CD8-positive, alpha-beta memory T cell (primary cell): ENCODE measurements at regions not wholly inside any gene's neighbourhood (a gene's known extent, or its start where the extent isn't known, plus 50 kb on each side); places are given as distances from the start of the nearest gene placed in this dataset.
A peak's percentile ranks its signal among the peaks of the same experiment; 100 is the strongest.

ENCODE experiments used
- CTCF ChIA-PET: fragments of 350-600 bp; sonication (Branson Sonifier 250); formaldehyde crosslinking; loops from one replicate; lab custom pipeline; 2021; ENCODE audit warnings: antibody characterized with exemption; lab: Charles Lee
- POLR2A ChIA-PET: fragments of 350-600 bp; sonication (Branson Sonifier 250); formaldehyde crosslinking; loops from one replicate; lab custom pipeline; 2021; ENCODE audit warnings: antibody characterized with exemption; lab: Charles Lee
- DNase-seq, 5 donors: peaks; one replicate each; pipeline versions ENCODE4 v3.0.0 to v3.0.0-alpha.2; 2020 to 2022; ENCODE audit warnings: mixed read lengths in 1 of 5
- H3K27ac ChIP-seq: one replicate; pipeline ENCODE4 v1.7.0; 2013; ENCODE audit warnings: low read depth, mild to moderate bottlenecking, low read length, moderate library complexity
- H3K27me3 ChIP-seq: 2 replicates; pipeline ENCODE4 v1.7.0; 2013; ENCODE audit warnings: low read length, mild to moderate bottlenecking; ENCODE audit not compliant: insufficient read depth, poor library complexity, severe bottlenecking
- H3K36me3 ChIP-seq: 2 replicates; pipeline ENCODE4 v1.7.0; 2013; ENCODE audit warnings: mild to moderate bottlenecking, low read length, moderate library complexity; ENCODE audit not compliant: insufficient read depth
- H3K4me1 ChIP-seq: 2 replicates; pipeline ENCODE4 v1.7.0; 2013; ENCODE audit warnings: mild to moderate bottlenecking, low read length, moderate library complexity; ENCODE audit not compliant: insufficient read depth
- H3K4me3 ChIP-seq: 2 replicates; pipeline ENCODE4 v1.7.0; 2013; ENCODE audit warnings: mild to moderate bottlenecking, low read length
- H3K9me3 ChIP-seq: 2 replicates; pipeline ENCODE4 v1.7.0; 2013; ENCODE audit warnings: mild to moderate bottlenecking, low read length
- H3K27ac Mint-ChIP-seq, 8 donors: one replicate each; pipeline ENCODE4 v1.8.0; 2020 to 2021; ENCODE audit warnings: mixed read lengths in 8 of 8, mild to moderate bottlenecking in 6 of 8, inconsistent platforms in 3 of 8, moderate library complexity in 3 of 8
- H3K27me3 Mint-ChIP-seq, 2 donors: one replicate each; pipeline ENCODE4 v1.8.0; 2020 to 2021; ENCODE audit warnings: mixed read lengths in 2 of 2, mild to moderate bottlenecking in 1 of 2, moderate library complexity in 1 of 2
- H3K36me3 Mint-ChIP-seq, 3 donors: one replicate each; pipeline ENCODE4 v1.8.0; 2020 to 2021; ENCODE audit warnings: mixed read lengths in 3 of 3, inconsistent platforms in 1 of 3, mild to moderate bottlenecking in 1 of 3
- H3K4me1 Mint-ChIP-seq, 3 donors: one replicate each; pipeline ENCODE4 v1.8.0; 2020 to 2021; ENCODE audit warnings: mixed read lengths in 3 of 3, inconsistent platforms in 1 of 3, mild to moderate bottlenecking in 1 of 3
- H3K4me3 Mint-ChIP-seq, 7 donors: one replicate each; pipeline ENCODE4 v1.8.0; 2020 to 2021; ENCODE audit warnings: mixed read lengths in 7 of 7, mild to moderate bottlenecking in 6 of 7, moderate library complexity in 4 of 7, inconsistent platforms in 2 of 7
- H3K9me3 Mint-ChIP-seq, 5 donors: one replicate each; pipeline ENCODE4 v1.8.0; 2020 to 2022; ENCODE audit warnings: mixed read lengths in 5 of 5, mild to moderate bottlenecking in 3 of 5, moderate library complexity in 2 of 5, inconsistent platforms in 1 of 5

- Mint-ChIP-seq H3K4me3 (no peak overlapping the region), H3K9me3 (no peaks in the 10 kb centered on the region), H3K27me3 (peaks cover 2 to 16% of the 10 kb centered on the region in 2 donors), H3K36me3 (peaks cover 0 to 1% (median 0%) of the 10 kb centered on the region in 3 donors), H3K4me1 (no peaks in the 10 kb centered on the region), H3K27ac (no peak overlapping the region)
- H3K4me3 ChIP-seq, result no peak overlapping the region
- peak in 3 of 5 donors; percentile 4 to 46 (median 9) for DNase-seq
- H3K27me3 ChIP-seq, result no peaks in the 10 kb centered on the region
- ChIA-PET POLR2A (no interaction called here), CTCF (interaction anchor here (1.1 to 1.7 kb wide), 2 partner anchors 8 to 202 kb away, joined by 3 to 22 read pairs; no protein-coding TSS in a partner anchor)
- H3K4me1 ChIP-seq, result no peaks in the 10 kb centered on the region
- no peak overlapping the region for H3K27ac ChIP-seq
- H3K9me3 ChIP-seq, result no peaks in the 10 kb centered on the region
- no peaks in the 10 kb centered on the region for H3K36me3 ChIP-seq
These were observed 162.8 kb downstream of the SNAPC1 start for GRCh38 chr14:61925043-61925442.

DNA sequence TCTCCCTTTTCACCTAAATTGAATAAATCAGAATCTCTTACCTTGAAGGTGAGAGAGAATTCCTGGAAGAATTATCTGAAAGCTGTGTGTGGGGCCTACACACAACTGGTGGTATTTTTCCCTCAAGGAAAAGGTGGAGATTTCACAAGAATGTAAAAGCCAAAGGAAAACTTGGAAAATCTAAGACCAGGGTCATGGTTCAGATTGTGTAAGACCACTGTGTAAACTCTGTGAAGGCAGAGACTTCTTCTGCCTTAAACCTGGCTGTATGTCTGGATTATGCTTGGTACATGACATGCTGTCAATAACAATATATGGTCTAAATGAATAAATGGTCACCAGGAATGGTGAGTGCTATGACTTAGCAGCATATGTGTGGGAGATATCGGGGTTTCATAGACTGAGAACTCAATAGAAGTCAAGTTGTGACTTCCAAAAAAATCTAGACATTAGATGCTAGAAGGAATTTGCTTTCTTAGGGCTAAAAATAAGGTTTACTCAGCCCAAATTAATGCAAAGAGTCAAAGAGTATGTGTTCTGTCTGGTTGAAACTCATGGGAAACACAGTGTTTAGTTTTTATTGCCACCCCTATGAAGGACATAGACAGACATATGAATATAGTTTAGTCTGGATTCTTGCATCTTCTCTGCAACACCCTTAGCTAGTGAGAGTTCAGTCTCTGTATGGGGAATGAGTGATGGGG, 163.7 kb downstream of the SNAPC1 start:
- ChIA-PET POLR2A (no interaction called here), CTCF (interaction anchor here (0.9 to 1.7 kb wide), 4 partner anchors 7 to 201 kb away, joined by 3 to 22 read pairs (median 4); no protein-coding TSS in a partner anchor)

DNA sequence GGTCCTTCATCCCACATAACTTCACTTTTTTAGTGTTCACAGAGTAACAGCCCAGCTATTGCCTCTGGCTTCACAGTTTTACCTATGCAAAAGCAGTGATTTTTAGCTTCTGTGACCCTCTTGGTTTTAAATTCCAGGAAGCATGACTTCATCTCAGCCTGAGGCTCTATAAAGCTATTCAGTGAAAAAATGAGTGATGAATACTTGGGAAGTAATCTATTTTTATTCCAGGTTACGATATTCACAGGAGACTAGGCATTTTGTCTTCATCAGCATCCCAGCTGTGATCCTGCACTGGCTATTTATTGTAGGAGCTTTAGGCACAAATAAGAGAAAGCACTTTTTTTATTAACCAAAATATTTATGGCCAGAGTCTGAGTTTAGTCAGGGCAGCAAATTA, 164.8 kb downstream of the SNAPC1 start:
- no peaks in the 10 kb centered on the region for H3K36me3 ChIP-seq
- POLR2A ChIA-PET, result no interaction called here
- Mint-ChIP-seq H3K4me3 (no peak overlapping the region), H3K27me3 (peaks cover 5 to 9% of the 10 kb centered on the region in 2 donors), H3K27ac (no peak overlapping the region), H3K4me1 (no peaks in the 10 kb centered on the region), H3K9me3 (no peaks in the 10 kb centered on the region), H3K36me3 (peaks cover 0 to 1% (median 0%) of the 10 kb centered on the region in 3 donors)
- DNase-seq, result no peak
- no peaks in the 10 kb centered on the region for H3K9me3 ChIP-seq
- H3K27ac ChIP-seq, result no peak overlapping the region
- CTCF ChIA-PET, result interaction anchor here (0.8 to 1.1 kb wide), 3 partner anchors 38 to 200 kb away, joined by 3 to 5 read pairs (median 3); no protein-coding TSS in a partner anchor
- H3K4me1 ChIP-seq, result no peaks in the 10 kb centered on the region
- no peak overlapping the region for H3K4me3 ChIP-seq
- no peaks in the 10 kb centered on the region for H3K27me3 ChIP-seq

More for the DNA sequence above, 163.7 kb downstream of the SNAPC1 start:
- Histone ChIP-seq H3K4me1 (no peaks in the 10 kb centered on the region), H3K9me3 (no peaks in the 10 kb centered on the region), H3K27ac (no peak overlapping the region), H3K27me3 (no peaks in the 10 kb centered on the region), H3K36me3 (no peaks in the 10 kb centered on the region), H3K4me3 (no peak overlapping the region)
- peaks cover 0 to 1% (median 0%) of the 10 kb centered on the region in 3 donors for H3K36me3 Mint-ChIP-seq
- peaks cover 6 to 11% of the 10 kb centered on the region in 2 donors for H3K27me3 Mint-ChIP-seq
- no peak overlapping the region for H3K4me3 Mint-ChIP-seq
- no peak overlapping the region for H3K27ac Mint-ChIP-seq
- H3K4me1 Mint-ChIP-seq, result no peaks in the 10 kb centered on the region
- no peak for DNase-seq
- no peaks in the 10 kb centered on the region for H3K9me3 Mint-ChIP-seq

DNA sequence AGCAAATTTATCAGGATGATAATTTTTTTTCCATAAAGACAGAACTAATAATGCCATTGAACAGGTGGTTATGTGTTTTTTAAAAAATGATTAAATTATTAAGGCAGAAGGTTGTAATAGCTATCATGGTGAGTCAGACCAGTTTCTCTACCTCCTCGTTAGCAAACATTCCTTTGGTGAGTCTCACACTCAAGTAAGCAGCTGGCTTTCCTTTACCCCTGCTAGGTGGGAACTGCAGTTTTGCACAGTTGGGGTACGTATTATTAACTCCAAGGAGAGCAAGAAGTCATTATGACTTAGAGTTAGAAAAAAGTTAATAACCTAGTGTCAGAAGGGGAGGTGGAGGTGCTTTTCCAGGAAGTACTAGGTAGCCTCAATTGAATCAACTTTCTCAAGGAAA, 165.3 kb downstream of the SNAPC1 start:
- H3K27ac Mint-ChIP-seq, result no peak overlapping the region
- H3K9me3 Mint-ChIP-seq, result no peaks in the 10 kb centered on the region
- no peak overlapping the region for H3K4me3 Mint-ChIP-seq
- ChIA-PET POLR2A (no interaction called here), CTCF (interaction anchor here (1.1 kb wide), 1 partner anchor 199 kb away, joined by 4 read pairs; no protein-coding TSS in a partner anchor)
- no peak overlapping the region for H3K4me3 ChIP-seq
- H3K27me3 ChIP-seq, result no peaks in the 10 kb centered on the region
- peaks cover under 1 to 11% of the 10 kb centered on the region in 2 donors for H3K27me3 Mint-ChIP-seq
- no peaks in the 10 kb centered on the region for H3K36me3 Mint-ChIP-seq
- no peaks in the 10 kb centered on the region for H3K4me1 Mint-ChIP-seq
- no peaks in the 10 kb centered on the region for H3K4me1 ChIP-seq
- DNase-seq, result no peak
- H3K36me3 ChIP-seq, result no peaks in the 10 kb centered on the region
- no peak overlapping the region for H3K27ac ChIP-seq
- H3K9me3 ChIP-seq, result no peaks in the 10 kb centered on the region

DNA sequence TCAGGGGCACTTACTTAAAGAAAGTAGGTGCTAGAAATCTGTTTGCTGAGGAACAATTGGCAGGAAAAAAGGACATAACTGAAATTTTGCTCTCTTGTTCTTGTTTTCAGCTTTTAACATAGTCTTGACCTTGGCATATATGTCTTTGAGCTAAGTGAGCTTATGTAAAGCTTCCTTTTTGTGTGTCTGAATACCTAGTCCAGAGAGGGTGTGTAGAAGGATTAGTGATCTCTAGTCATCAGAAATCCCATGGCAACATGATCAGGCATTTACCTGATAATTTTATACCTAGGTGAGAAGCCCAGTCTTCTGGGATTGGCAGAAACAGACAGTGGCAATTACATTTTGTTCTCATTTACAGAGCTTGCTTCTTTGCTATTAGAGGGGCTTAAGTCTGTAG, 166.1 kb downstream of the SNAPC1 start:
- peaks cover 8 to 12% of the 10 kb centered on the region in 2 donors for H3K27me3 Mint-ChIP-seq

DNA sequence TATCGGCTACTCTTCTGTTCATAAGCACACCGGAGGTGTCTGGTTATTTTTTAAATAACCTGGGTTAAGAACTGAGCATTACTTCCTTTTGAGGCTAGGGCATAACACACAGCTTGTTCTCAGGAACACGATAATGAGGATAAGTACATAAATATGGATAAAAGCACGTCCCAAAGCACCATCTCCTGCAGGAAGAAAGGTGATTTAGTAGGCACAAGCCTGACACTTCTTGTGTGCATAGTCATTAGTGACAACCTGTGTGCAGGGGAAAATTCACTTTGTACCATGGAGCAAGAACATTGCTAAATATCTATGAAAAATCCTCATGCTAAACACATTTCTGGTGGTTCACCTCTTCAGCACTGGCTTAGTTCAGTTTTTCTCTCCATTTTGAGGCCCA, 166.5 kb downstream of the SNAPC1 start:
- no peak overlapping the region for H3K4me3 Mint-ChIP-seq
- no peak for DNase-seq
- H3K9me3 Mint-ChIP-seq, result no peaks in the 10 kb centered on the region
- Histone ChIP-seq H3K9me3 (no peaks in the 10 kb centered on the region), H3K4me1 (no peaks in the 10 kb centered on the region), H3K27ac (no peak overlapping the region), H3K4me3 (no peak overlapping the region), H3K36me3 (no peaks in the 10 kb centered on the region), H3K27me3 (no peaks in the 10 kb centered on the region)
- ChIA-PET CTCF (interaction anchor here (1.1 kb wide), 1 partner anchor 198 kb away, joined by 4 read pairs; no protein-coding TSS in a partner anchor), POLR2A (no interaction called here)
- no peaks in the 10 kb centered on the region for H3K36me3 Mint-ChIP-seq
- peaks cover 10 to 12% of the 10 kb centered on the region in 2 donors for H3K27me3 Mint-ChIP-seq
- no peak overlapping the region for H3K27ac Mint-ChIP-seq
- H3K4me1 Mint-ChIP-seq, result no peaks in the 10 kb centered on the region

More for the DNA sequence above, 166.1 kb downstream of the SNAPC1 start:
- Histone ChIP-seq H3K27ac (no peak overlapping the region), H3K4me3 (no peak overlapping the region), H3K4me1 (no peaks in the 10 kb centered on the region), H3K27me3 (no peaks in the 10 kb centered on the region), H3K36me3 (no peaks in the 10 kb centered on the region), H3K9me3 (no peaks in the 10 kb centered on the region)
- ChIA-PET CTCF (interaction anchor here (1.1 kb wide), 1 partner anchor 198 kb away, joined by 4 read pairs; no protein-coding TSS in a partner anchor), POLR2A (no interaction called here)
- H3K36me3 Mint-ChIP-seq, result no peaks in the 10 kb centered on the region
- no peaks in the 10 kb centered on the region for H3K9me3 Mint-ChIP-seq
- no peak overlapping the region for H3K27ac Mint-ChIP-seq
- DNase-seq, result no peak
- H3K4me1 Mint-ChIP-seq, result no peaks in the 10 kb centered on the region
- H3K4me3 Mint-ChIP-seq, result no peak overlapping the region

DNA sequence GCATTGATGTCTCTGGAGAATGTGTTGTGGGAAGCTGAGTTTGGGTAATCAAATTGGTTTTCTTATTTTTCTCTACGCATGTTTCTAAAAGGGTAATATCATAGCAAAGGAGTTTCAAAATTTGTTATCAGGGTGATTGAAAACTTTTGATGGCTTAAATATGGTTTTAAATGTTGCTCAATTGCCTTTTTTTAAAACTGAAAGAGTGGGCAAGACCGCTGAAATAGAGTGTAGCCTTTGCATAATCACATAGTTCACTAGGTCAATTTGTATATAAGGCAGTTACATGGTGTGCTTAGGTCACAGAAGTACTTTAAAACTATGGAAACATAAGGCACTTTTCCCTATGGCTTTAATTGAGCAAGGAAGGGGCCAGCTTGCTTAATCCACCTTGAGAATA, 167.4 kb downstream of the SNAPC1 start:
- H3K36me3 ChIP-seq, result no peaks in the 10 kb centered on the region
- ChIA-PET CTCF (no interaction called here), POLR2A (no interaction called here)
- H3K27ac Mint-ChIP-seq, result no peak overlapping the region
- H3K27me3 ChIP-seq, result no peaks in the 10 kb centered on the region
- H3K9me3 ChIP-seq, result no peaks in the 10 kb centered on the region
- H3K36me3 Mint-ChIP-seq, result no peaks in the 10 kb centered on the region
- H3K27ac ChIP-seq, result no peak overlapping the region
- no peaks in the 10 kb centered on the region for H3K4me1 ChIP-seq
- DNase-seq, result no peak
- no peak overlapping the region for H3K4me3 ChIP-seq
- no peaks in the 10 kb centered on the region for H3K9me3 Mint-ChIP-seq
- H3K4me1 Mint-ChIP-seq, result no peaks in the 10 kb centered on the region
- H3K27me3 Mint-ChIP-seq, result peaks cover 12% of the 10 kb centered on the region in 2 donors
- no peak overlapping the region for H3K4me3 Mint-ChIP-seq

- H3K27ac ChIP-seq, result no peak overlapping the region
- H3K4me3 Mint-ChIP-seq, result no peak overlapping the region
- no peaks in the 10 kb centered on the region for H3K36me3 ChIP-seq
- peak overlapping the region in 1 of 8 donors; percentile 12 for H3K27ac Mint-ChIP-seq
- no peak overlapping the region for H3K4me3 ChIP-seq
- H3K4me1 Mint-ChIP-seq, result no peaks in the 10 kb centered on the region
- POLR2A ChIA-PET, result no interaction called here
- H3K36me3 Mint-ChIP-seq, result no peaks in the 10 kb centered on the region
- DNase-seq, result no peak
- CTCF ChIA-PET, result no interaction called here
- no peaks in the 10 kb centered on the region for H3K9me3 Mint-ChIP-seq
- no peaks in the 10 kb centered on the region for H3K27me3 ChIP-seq
- peaks cover 12 to 14% of the 10 kb centered on the region in 2 donors for H3K27me3 Mint-ChIP-seq
- H3K9me3 ChIP-seq, result no peaks in the 10 kb centered on the region
- H3K4me1 ChIP-seq, result no peaks in the 10 kb centered on the region
These were observed 168.1 kb downstream of the SNAPC1 start for GRCh38 chr14:61930101-61930857.
